Karpas-422 (cell line): ENCODE measurements at regions not wholly inside any gene's neighbourhood (a gene's known extent, or its start where the extent isn't known, plus 50 kb on each side); places are given as distances from the start of the nearest gene placed in this dataset.
"Not testable (repeated sequence)": the region's sequence is repeated elsewhere in the genome, so short reads cannot be mapped to it uniquely, and the experiment has no call there.

Source experiments
- DNase-seq: peaks from one replicate; pipeline ENCODE4 v3.0.0-alpha.2; 2015
- H2AFZ ChIP-seq: fragments of 200-600 bp; sonication (generic); 2 replicates; pipeline ENCODE4 v1.6.1; 2014; ENCODE audit warnings: antibody characterized with exemption, low read length, mixed read lengths
- H3K27ac ChIP-seq: fragments of 200-600 bp; sonication (generic); 2 replicates; pipeline ENCODE4 v1.5.1; 2014; ENCODE audit warnings: mild to moderate bottlenecking, low read length, moderate library complexity
- H3K27me3 ChIP-seq: fragments of 200-600 bp; sonication (generic); 2 replicates; pipeline ENCODE4 v1.6.1; 2014; ENCODE audit warnings: low read length, mixed read lengths
- H3K36me3 ChIP-seq: fragments of 200-600 bp; sonication (generic); 2 replicates; pipeline ENCODE4 v1.6.1; 2014; ENCODE audit warnings: low read length, mixed read lengths; ENCODE audit not compliant: insufficient read depth
- H3K4me1 ChIP-seq: fragments of 200-600 bp; sonication (generic); 2 replicates; pipeline ENCODE4 v1.6.1; 2014; ENCODE audit warnings: mild to moderate bottlenecking, low read length, mixed read lengths
- H3K4me2 ChIP-seq: fragments of 200-600 bp; sonication (generic); 2 replicates; pipeline ENCODE4 v1.6.1; 2014; ENCODE audit warnings: low read length, low read depth, mild to moderate bottlenecking; ENCODE audit not compliant: poor library complexity, severe bottlenecking
- H3K4me3 ChIP-seq: fragments of 200-600 bp; sonication (generic); 2 replicates; pipeline ENCODE4 v1.5.1; 2014; ENCODE audit warnings: mild to moderate bottlenecking, antibody characterized with exemption, low read length, mixed read lengths
- H3K79me2 ChIP-seq: fragments of 200-600 bp; sonication (generic); 2 replicates; pipeline ENCODE4 v1.6.1; 2014; ENCODE audit warnings: mild to moderate bottlenecking, low read length, mixed read lengths
- H3K9ac ChIP-seq: fragments of 200-600 bp; sonication (generic); 2 replicates; pipeline ENCODE4 v1.6.0; 2014; ENCODE audit warnings: low read length
- H3K9me2 ChIP-seq: fragments of 200-600 bp; sonication (generic), shearing (Covaris generic); replicated peaks from 2 replicates; pipeline ENCODE4 v1.6.0; 2014; ENCODE audit warnings: mild to moderate bottlenecking, low read length, moderate library complexity; ENCODE audit not compliant: insufficient read depth
- H3K9me3 ChIP-seq: fragments of 300-700, 200-600 bp; sonication (generic); 2 replicates; pipeline ENCODE4 v1.6.1; 2014; ENCODE audit warnings: low read length, mixed read lengths
- H4K20me1 ChIP-seq: fragments of 200-600 bp; sonication (generic); 2 replicates; pipeline ENCODE4 v1.6.1; 2014; ENCODE audit warnings: mild to moderate bottlenecking, antibody characterized with exemption, low read length, low read depth; ENCODE audit not compliant: insufficient read depth

- H3K4me1 ChIP-seq, H3K27ac ChIP-seq, H3K36me3 ChIP-seq, H3K27me3 ChIP-seq, H2AFZ ChIP-seq, H4K20me1 ChIP-seq, H3K9me3 ChIP-seq, H3K4me2 ChIP-seq, DNase-seq, H3K9ac ChIP-seq, H3K4me3 ChIP-seq, H3K9me2 ChIP-seq, H3K79me2 ChIP-seq: not testable (repeated sequence)
Measured at GRCh38 chr14:106675716-106676115, 1149.3 kb downstream of the TMEM121 start.

- no peak overlapping the region for H3K4me2 ChIP-seq
- no peaks in the 10 kb centered on the region for H3K9me3 ChIP-seq
Measured at GRCh38 chr14:106679776-106680175, 1153.4 kb downstream of the TMEM121 start.

GRCh38 chr14:106681161-106681560 is 1154.8 kb downstream of the TMEM121 start:
- no peaks in the 10 kb centered on the region for H3K79me2 ChIP-seq
- no peak overlapping the region for H2AFZ ChIP-seq
- no peaks in the 10 kb centered on the region for H3K36me3 ChIP-seq
- no peak overlapping the region for H3K4me2 ChIP-seq
- H3K27me3 ChIP-seq = no peaks in the 10 kb centered on the region
- H3K4me3 ChIP-seq = no peak overlapping the region
- no peaks in the 10 kb centered on the region for H4K20me1 ChIP-seq
- H3K9me3 ChIP-seq = no peaks in the 10 kb centered on the region
- H3K4me1 ChIP-seq = peaks cover 8% of the 10 kb centered on the region
- H3K9me2 ChIP-seq = no peaks in the 10 kb centered on the region
- no peak overlapping the region for H3K9ac ChIP-seq
- no peak for DNase-seq
- H3K27ac ChIP-seq = no peak overlapping the region

More at GRCh38 chr14:106679776-106680175, 1153.4 kb downstream of the TMEM121 start:
- Histone ChIP-seq H3K36me3 (no peaks in the 10 kb centered on the region), H3K27me3 (no peaks in the 10 kb centered on the region), H3K79me2 (no peaks in the 10 kb centered on the region), H3K9ac (no peak overlapping the region), H3K27ac (no peak overlapping the region), H3K4me3 (no peak overlapping the region), H3K9me2 (no peaks in the 10 kb centered on the region), H2AFZ (no peak overlapping the region), H3K4me1 (peaks cover 6% of the 10 kb centered on the region), H4K20me1 (no peaks in the 10 kb centered on the region)
- no peak for DNase-seq

GRCh38 chr14:106681568-106681967 is 1155.2 kb downstream of the TMEM121 start:
- Histone ChIP-seq H2AFZ (no peak overlapping the region), H3K9me3 (no peaks in the 10 kb centered on the region), H3K4me1 (peaks cover 8% of the 10 kb centered on the region), H3K79me2 (no peaks in the 10 kb centered on the region), H3K9ac (no peak overlapping the region), H4K20me1 (no peaks in the 10 kb centered on the region), H3K9me2 (no peaks in the 10 kb centered on the region), H3K27ac (no peak overlapping the region), H3K27me3 (no peaks in the 10 kb centered on the region), H3K36me3 (no peaks in the 10 kb centered on the region), H3K4me2 (no peak overlapping the region), H3K4me3 (no peak overlapping the region)
- DNase-seq = no peak

GRCh38 chr14:106683631-106684030 is 1157.2 kb downstream of the TMEM121 start:
- DNase-seq = no peak
- H3K27me3 ChIP-seq = no peaks in the 10 kb centered on the region
- no peaks in the 10 kb centered on the region for H3K9me3 ChIP-seq
- H3K4me3 ChIP-seq = no peak overlapping the region
- H3K9ac ChIP-seq = no peak overlapping the region
- no peaks in the 10 kb centered on the region for H4K20me1 ChIP-seq
- no peak overlapping the region for H3K4me2 ChIP-seq
- H2AFZ ChIP-seq = no peak overlapping the region; the same call in 1 of the 2 replicates
- H3K9me2 ChIP-seq = no peaks in the 10 kb centered on the region
- H3K36me3 ChIP-seq = no peaks in the 10 kb centered on the region
- no peak overlapping the region for H3K27ac ChIP-seq
- H3K4me1 ChIP-seq = peaks cover 15% of the 10 kb centered on the region
- H3K79me2 ChIP-seq = no peaks in the 10 kb centered on the region

GRCh38 chr14:106686533-106686932 is 1160.2 kb downstream of the TMEM121 start:
- DNase-seq = no peak
- Histone ChIP-seq H3K27me3 (no peaks in the 10 kb centered on the region), H3K4me3 (no peak overlapping the region), H3K4me2 (no peak overlapping the region), H3K9me3 (peaks cover 2% of the 10 kb centered on the region; the same call in 1 of the 2 replicates), H2AFZ (no peak overlapping the region), H3K4me1 (peaks cover 15% of the 10 kb centered on the region), H3K36me3 (no peaks in the 10 kb centered on the region), H4K20me1 (no peaks in the 10 kb centered on the region), H3K9ac (no peak overlapping the region), H3K9me2 (no peaks in the 10 kb centered on the region), H3K27ac (no peak overlapping the region), H3K79me2 (no peaks in the 10 kb centered on the region)

GRCh38 chr14:106690333-106690891 is 1164.0 kb downstream of the TMEM121 start:
- H4K20me1 ChIP-seq = no peaks in the 10 kb centered on the region
- H3K4me3 ChIP-seq = no peak overlapping the region
- H3K27ac ChIP-seq = no peak overlapping the region
- H3K9me3 ChIP-seq = peaks cover 7% of the 10 kb centered on the region; the same call in 1 of the 2 replicates
- no peaks in the 10 kb centered on the region for H3K9me2 ChIP-seq
- no peak for DNase-seq
- no peaks in the 10 kb centered on the region for H3K27me3 ChIP-seq
- H3K4me1 ChIP-seq = peaks cover 7% of the 10 kb centered on the region
- no peak overlapping the region for H2AFZ ChIP-seq
- no peaks in the 10 kb centered on the region for H3K36me3 ChIP-seq
- H3K4me2 ChIP-seq = no peak overlapping the region
- no peaks in the 10 kb centered on the region for H3K79me2 ChIP-seq
- H3K9ac ChIP-seq = no peak overlapping the region

- H3K36me3 ChIP-seq = no peaks in the 10 kb centered on the region
Measured at GRCh38 chr14:106691601-106692291, 1165.4 kb downstream of the TMEM121 start.

More at GRCh38 chr14:106691601-106692291, 1165.4 kb downstream of the TMEM121 start:
- Histone ChIP-seq H3K4me2 (no peak overlapping the region), H3K27me3 (no peaks in the 10 kb centered on the region), H3K4me3 (no peak overlapping the region), H3K9me2 (no peaks in the 10 kb centered on the region), H3K79me2 (no peaks in the 10 kb centered on the region), H3K9ac (no peak overlapping the region), H3K9me3 (peaks cover 7% of the 10 kb centered on the region; the same call in 1 of the 2 replicates), H4K20me1 (no peaks in the 10 kb centered on the region), H3K27ac (no peak overlapping the region), H3K4me1 (peaks cover 5% of the 10 kb centered on the region), H2AFZ (no peak overlapping the region)
- DNase-seq = peak; percentile 88
